OCI-LY7 (cell line): ENCODE measurements at regions not wholly inside any gene's neighbourhood (a gene's known extent, or its start where the extent isn't known, plus 50 kb on each side); places are given as distances from the start of the nearest gene placed in this dataset.
A peak's percentile ranks its signal among the peaks of the same experiment; 100 is the strongest.

Experiments
- BruUV-seq: library from RNA; stranded (reverse); fragments of 400-500 nt; replicated peaks from 2 replicates; lab custom pipeline; 2021; lab: Mats Ljungman, UMichigan
- CTCF ChIA-PET: fragments of 300-600 bp; sonication (Branson Sonifier 250); formaldehyde crosslinking; loops from one replicate; lab custom pipeline; 2022; ENCODE audit warnings: antibody characterized with exemption; ENCODE audit not compliant: unreplicated experiment; lab: Charles Lee
- POLR2A ChIA-PET: fragments of 300-600 bp; sonication (Branson Sonifier 250); formaldehyde crosslinking; loops from one replicate; lab custom pipeline; 2022; ENCODE audit warnings: antibody characterized with exemption; lab: Charles Lee
- DNase-seq: peaks from one replicate; pipeline ENCODE4 v3.0.0-alpha.2; 2015; ENCODE audit warnings: low spot score
- H2AFZ ChIP-seq: fragments of 200-600 bp; sonication (generic), shearing (Covaris generic); 2 replicates; pipeline ENCODE4 v1.6.1; 2014; ENCODE audit warnings: mild to moderate bottlenecking, antibody characterized with exemption, low read length, moderate library complexity
- H3K27ac ChIP-seq: fragments of 200-600 bp; sonication (generic); 2 replicates; pipeline ENCODE4 v1.5.1; 2014; ENCODE audit warnings: mixed run types, low read depth, mild to moderate bottlenecking, moderate library complexity, low read length, inconsistent platforms; ENCODE audit not compliant: poor library complexity, severe bottlenecking
- H3K36me3 ChIP-seq: fragments of 200-600 bp; sonication (generic); 2 replicates; pipeline ENCODE4 v1.6.1; 2014; ENCODE audit warnings: mild to moderate bottlenecking, antibody characterized with exemption, low read length, moderate library complexity, mixed read lengths; ENCODE audit not compliant: insufficient read depth
- H3K4me1 ChIP-seq: fragments of 200-600 bp; sonication (generic); 2 replicates; pipeline ENCODE4 v1.5.1; 2014; ENCODE audit warnings: mild to moderate bottlenecking, low read length; ENCODE audit not compliant: insufficient read depth, poor library complexity, severe bottlenecking
- H3K4me2 ChIP-seq: fragments of 200-600 bp; sonication (generic); 2 replicates; pipeline ENCODE4 v1.6.1; 2014; ENCODE audit warnings: mild to moderate bottlenecking, low read length
- H3K4me3 ChIP-seq: fragments of 200-600 bp; sonication (generic); 2 replicates; pipeline ENCODE4 v1.5.1; 2014; ENCODE audit warnings: mild to moderate bottlenecking, low read depth, low read length; ENCODE audit not compliant: poor library complexity, severe bottlenecking
- H3K79me2 ChIP-seq: fragments of 200-600 bp; sonication (generic); 2 replicates; pipeline ENCODE4 v1.6.1; 2016; ENCODE audit warnings: low read depth, mild to moderate bottlenecking, low read length, moderate library complexity, mixed read lengths; ENCODE audit not compliant: insufficient read depth
- H3K9me2 ChIP-seq: fragments of 200-600 bp; sonication (generic); 2 replicates; pipeline ENCODE4 v1.6.1; 2016; ENCODE audit warnings: mild to moderate bottlenecking, low read length, mixed read lengths; ENCODE audit not compliant: insufficient read depth
- H3K9me3 ChIP-seq: fragments of 200-600 bp; sonication (generic); 2 replicates; pipeline ENCODE4 v1.6.1; 2014; ENCODE audit warnings: mild to moderate bottlenecking, mixed run types, low read length, mixed read lengths
- H4K20me1 ChIP-seq: fragments of 200-600 bp; sonication (generic); 2 replicates; pipeline ENCODE4 v1.6.1; 2014; ENCODE audit warnings: mild to moderate bottlenecking, antibody characterized with exemption, low read length, moderate library complexity, mixed read lengths; ENCODE audit not compliant: insufficient read depth
- CTCF ChIP-seq: fragments of 200-600 bp; sonication (generic); conservative IDR thresholded peaks from 2 replicates; pipeline ENCODE4 v1.5.1; 2014; ENCODE audit warnings: mild to moderate bottlenecking, antibody characterized with exemption, low read length, moderate library complexity, mixed read lengths
- EZH2phosphoT487 ChIP-seq: fragments of 200-600 bp; sonication (generic); IDR thresholded peaks from 2 replicates; pipeline ENCODE4 v1.6.1; 2018; ENCODE audit warnings: low read depth, borderline replicate concordance, mild to moderate bottlenecking, mixed run types, antibody characterized with exemption, low read length, moderate library complexity, mixed read lengths
- intact Hi-C: fragments of 100-400 bp; cut with micrococcal nuclease; formaldehyde crosslinking; loops from one replicate; pipeline ENCODE4 v1.10.0; 2022; ENCODE audit not compliant: unreplicated experiment

- CTCF ChIA-PET = interaction anchor here (0.6 kb wide), 1 partner anchor 110 kb away, joined by 3 read pairs; no protein-coding TSS in a partner anchor
Observed at GRCh38 chr4:54439831-54440243, 210.7 kb downstream of the PDGFRA start.

DNA sequence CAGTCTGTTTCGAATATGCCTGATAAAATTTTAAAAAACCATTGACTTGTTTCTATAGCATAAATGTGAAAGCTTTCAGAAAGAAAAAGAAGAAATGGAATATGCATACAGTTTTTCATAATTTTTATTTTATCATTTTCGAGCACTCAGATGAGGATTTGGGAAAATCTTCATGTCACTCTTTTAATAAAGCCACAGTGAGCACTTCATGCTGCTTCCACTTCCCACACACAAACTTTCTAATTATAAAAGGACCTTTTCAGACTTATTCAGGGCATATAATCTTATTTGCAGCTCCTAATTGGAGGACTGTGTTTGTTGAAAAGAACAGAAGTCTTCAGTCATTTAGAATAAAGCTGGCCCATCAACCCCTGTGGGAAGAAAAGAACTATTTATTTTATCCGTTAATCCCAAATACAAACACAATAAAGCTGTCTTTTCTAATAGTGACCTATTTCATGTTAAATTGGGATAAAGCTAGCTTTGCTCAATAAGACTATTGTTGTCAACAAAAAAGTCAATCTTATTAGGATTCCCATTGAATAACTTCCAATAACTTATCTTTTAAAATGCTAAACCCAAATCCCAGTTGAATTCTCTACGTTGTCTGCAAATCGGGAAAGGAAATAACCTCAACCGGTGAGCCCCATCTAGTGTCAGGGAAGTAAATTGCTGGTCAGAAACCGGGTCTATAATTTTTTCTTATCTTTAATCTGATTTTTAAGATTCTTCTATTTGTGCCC lies 211.5 kb downstream of the PDGFRA start:
- H3K79me2 ChIP-seq = no peaks in the 10 kb centered on the region
- POLR2A ChIA-PET = interaction anchor here (0.9 kb wide), 1 partner anchor 35 kb away, joined by 3 read pairs; no protein-coding TSS in a partner anchor
- no peaks in the 10 kb centered on the region for H3K9me3 ChIP-seq
- intact Hi-C loops = loop anchor here (5.0 kb wide), 1 partner anchor 118 kb away; no protein-coding TSS in a partner anchor
- H3K9me2 ChIP-seq = no peaks in the 10 kb centered on the region
- H3K4me2 ChIP-seq = no peak overlapping the region
- no peak overlapping the region; the same call in 1 of the 2 replicates for H2AFZ ChIP-seq
- no peaks in the 10 kb centered on the region for H3K36me3 ChIP-seq
- CTCF ChIA-PET = interaction anchor here (0.6 kb wide), 1 partner anchor 111 kb away, joined by 3 read pairs; no protein-coding TSS in a partner anchor
- no peak overlapping the region for H3K4me3 ChIP-seq
- no TSS peak for BruUV-seq
- no peak overlapping the region for H3K27ac ChIP-seq
- peak; percentile 78 for TF ChIP-seq CTCF
- no peak for TF ChIP-seq EZH2phosphoT487
- no peaks in the 10 kb centered on the region for H4K20me1 ChIP-seq
- DNase-seq = peak; percentile 9
- no peaks in the 10 kb centered on the region for H3K4me1 ChIP-seq

More at GRCh38 chr4:54439831-54440243, 210.7 kb downstream of the PDGFRA start:
- DNase-seq = peak; percentile 5
- Histone ChIP-seq H4K20me1 (no peaks in the 10 kb centered on the region), H3K27ac (no peak overlapping the region), H3K4me2 (no peak overlapping the region), H3K79me2 (no peaks in the 10 kb centered on the region), H3K9me2 (no peaks in the 10 kb centered on the region), H3K4me1 (no peaks in the 10 kb centered on the region), H3K4me3 (no peak overlapping the region), H2AFZ (no peak overlapping the region), H3K36me3 (no peaks in the 10 kb centered on the region), H3K9me3 (no peaks in the 10 kb centered on the region)
- POLR2A ChIA-PET = interaction anchor here (0.9 kb wide), 1 partner anchor 36 kb away, joined by 3 read pairs; no protein-coding TSS in a partner anchor
- no TSS peak for BruUV-seq
- TF ChIP-seq CTCF (no peak), EZH2phosphoT487 (no peak)
- intact Hi-C loops = loop anchor here (5.0 kb wide), 1 partner anchor 118 kb away; no protein-coding TSS in a partner anchor
